DOHH2 (cell line): ENCODE measurements at regions not wholly inside any gene's neighbourhood (a gene's known extent, or its start where the extent isn't known, plus 50 kb on each side); places are given as distances from the start of the nearest gene placed in this dataset.

Experiments
- H3F3A ChIP-seq: fragments of 200-600 bp; sonication (generic), shearing (Covaris generic); 2 replicates; pipeline ENCODE4 v1.6.0; 2016; ENCODE audit warnings: antibody characterized with exemption, mild to moderate bottlenecking; ENCODE audit not compliant: control insufficient read depth, insufficient read depth
- H3K27ac ChIP-seq: fragments of 200-600 bp; sonication (generic); 2 replicates; pipeline ENCODE4 v1.5.1; 2014; ENCODE audit warnings: low read depth, mild to moderate bottlenecking, low read length, moderate library complexity
- H3K27me3 ChIP-seq: fragments of 200-600 bp; sonication (generic); 2 replicates; pipeline ENCODE4 v1.6.1; 2014; ENCODE audit warnings: mild to moderate bottlenecking, low read length, mixed read lengths; ENCODE audit not compliant: control insufficient read depth
- H3K36me3 ChIP-seq: fragments of 200-600 bp; sonication (generic); 2 replicates; pipeline ENCODE4 v1.6.1; 2014; ENCODE audit warnings: mild to moderate bottlenecking, low read length, moderate library complexity, mixed read lengths; ENCODE audit not compliant: control insufficient read depth
- H3K4me1 ChIP-seq: fragments of 200-600 bp; sonication (generic); 2 replicates; pipeline ENCODE4 v1.6.1; 2014; ENCODE audit warnings: mild to moderate bottlenecking, low read length, mixed read lengths; ENCODE audit not compliant: control insufficient read depth
- H3K4me2 ChIP-seq: fragments of 200-600 bp; sonication (generic); 2 replicates; pipeline ENCODE4 v1.6.0; 2014; ENCODE audit warnings: mild to moderate bottlenecking, low read length, moderate library complexity
- H3K4me3 ChIP-seq: fragments of 200-600 bp; sonication (generic); 2 replicates; pipeline ENCODE4 v1.5.1; 2014; ENCODE audit warnings: mild to moderate bottlenecking, low read length, mixed read lengths
- H3K79me2 ChIP-seq: fragments of 200-600 bp; sonication (generic); 2 replicates; pipeline ENCODE4 v1.6.1; 2014; ENCODE audit warnings: mild to moderate bottlenecking, low read length, mixed read lengths; ENCODE audit not compliant: control insufficient read depth
- H3K9me2 ChIP-seq: fragments of 200-600 bp; sonication (generic); replicated peaks from 2 replicates; pipeline ENCODE4 v1.6.1; 2014; ENCODE audit warnings: mild to moderate bottlenecking, low read length, mixed read lengths; ENCODE audit not compliant: control insufficient read depth
- H3K9me3 ChIP-seq: fragments of 200-600 bp; sonication (generic); 2 replicates; pipeline ENCODE4 v1.6.1; 2014; ENCODE audit warnings: antibody characterized with exemption, low read length, mixed read lengths; ENCODE audit not compliant: control insufficient read depth, insufficient read depth
- H4K20me1 ChIP-seq: fragments of 200-600 bp; sonication (generic); 2 replicates; pipeline ENCODE4 v1.6.0; 2014; ENCODE audit warnings: low read depth, mild to moderate bottlenecking, antibody characterized with exemption, low read length, moderate library complexity; ENCODE audit not compliant: control insufficient read depth, insufficient read depth
- CTCF ChIP-seq: fragments of 200-600 bp; sonication (generic); IDR thresholded peaks from one replicate; pipeline ENCODE4 v1.5.1; 2014; ENCODE audit warnings: antibody characterized with exemption, mild to moderate bottlenecking, low read depth, low read length; ENCODE audit not compliant: poor library complexity, severe bottlenecking
- EZH2phosphoT487 ChIP-seq: fragments of 200-600 bp; sonication (generic); IDR thresholded peaks from 2 replicates; pipeline ENCODE4 v1.6.1; 2017; ENCODE audit warnings: borderline replicate concordance, mild to moderate bottlenecking, antibody characterized with exemption, low read length, moderate library complexity, mixed read lengths

DNA sequence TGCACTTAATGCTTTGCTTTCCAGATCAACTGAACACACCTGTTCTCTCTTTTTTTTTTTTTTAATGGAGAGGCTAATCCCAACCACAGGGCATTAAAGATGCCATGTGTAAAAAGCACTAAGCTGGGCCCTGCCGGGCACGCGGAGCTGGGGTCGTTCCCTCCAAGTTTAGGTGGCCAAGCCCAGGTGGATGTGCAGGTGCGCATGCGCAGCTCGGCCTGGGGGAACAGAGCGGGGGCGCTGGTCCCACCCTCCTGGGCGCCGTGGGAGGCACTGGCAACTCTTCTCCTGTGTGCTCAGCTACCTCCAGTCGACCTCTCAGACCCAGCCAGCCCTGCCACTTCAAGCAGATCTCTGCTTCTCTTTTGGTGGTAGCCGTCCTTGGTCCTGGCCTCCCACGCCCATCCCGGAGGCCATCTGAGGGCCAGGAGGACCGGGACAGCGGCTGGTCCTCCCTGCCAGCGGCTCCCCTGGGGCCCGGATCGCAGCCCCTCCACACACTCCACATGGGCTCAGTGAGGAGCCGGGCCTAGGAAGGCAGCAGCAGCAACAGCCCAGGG lies 679.3 kb downstream of the BCL11B start:
- Histone ChIP-seq H3K4me1 (no peaks in the 10 kb centered on the region), H3K27ac (no peak overlapping the region), H3K9me2 (no peaks in the 10 kb centered on the region), H3K79me2 (no peaks in the 10 kb centered on the region), H3K4me2 (no peak overlapping the region), H3K36me3 (no peaks in the 10 kb centered on the region), H3K9me3 (no peaks in the 10 kb centered on the region), H3K27me3 (no peaks in the 10 kb centered on the region), H3F3A (no peaks in the 10 kb centered on the region), H3K4me3 (no peak overlapping the region), H4K20me1 (no peaks in the 10 kb centered on the region)
- TF ChIP-seq CTCF (no peak), EZH2phosphoT487 (no peak)

DNA sequence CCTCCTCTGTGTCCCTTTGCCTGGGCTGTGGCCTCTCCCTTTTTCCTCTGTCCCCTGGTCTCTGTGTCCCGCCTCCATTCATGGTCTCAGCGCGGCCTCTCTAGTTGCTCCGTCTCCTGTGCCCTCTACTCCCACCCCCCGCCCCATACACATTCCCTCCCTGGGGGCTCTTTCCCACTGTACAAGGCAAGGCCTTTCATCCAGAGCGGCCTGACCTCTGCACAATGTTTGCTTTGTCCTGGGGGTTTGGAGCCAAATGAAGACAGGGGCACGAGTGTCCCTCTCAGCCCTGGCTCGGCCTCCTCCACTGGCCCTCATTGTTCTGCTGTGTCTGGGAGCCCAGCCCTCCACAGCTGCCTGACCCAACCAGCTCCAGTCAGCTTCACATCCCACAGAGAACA lies 678.6 kb downstream of the BCL11B start:
- TF ChIP-seq EZH2phosphoT487 (no peak), CTCF (no peak)
- H3K79me2 ChIP-seq: no peaks in the 10 kb centered on the region
- H4K20me1 ChIP-seq: no peaks in the 10 kb centered on the region
- H3K4me2 ChIP-seq: no peak overlapping the region
- H3K27ac ChIP-seq: no peak overlapping the region
- no peaks in the 10 kb centered on the region for H3K36me3 ChIP-seq
- no peaks in the 10 kb centered on the region for H3K9me3 ChIP-seq
- no peaks in the 10 kb centered on the region for H3K4me1 ChIP-seq
- H3F3A ChIP-seq: no peaks in the 10 kb centered on the region
- H3K27me3 ChIP-seq: no peaks in the 10 kb centered on the region
- no peaks in the 10 kb centered on the region for H3K9me2 ChIP-seq
- H3K4me3 ChIP-seq: no peak overlapping the region

- Histone ChIP-seq H3K79me2 (no peaks in the 10 kb centered on the region), H3K4me2 (no peak overlapping the region), H3K27ac (no peak overlapping the region), H3K27me3 (no peaks in the 10 kb centered on the region), H3K4me1 (no peaks in the 10 kb centered on the region), H4K20me1 (no peaks in the 10 kb centered on the region), H3K9me2 (no peaks in the 10 kb centered on the region), H3K4me3 (no peak overlapping the region), H3F3A (no peaks in the 10 kb centered on the region), H3K36me3 (no peaks in the 10 kb centered on the region), H3K9me3 (no peaks in the 10 kb centered on the region)
- TF ChIP-seq EZH2phosphoT487 (no peak), CTCF (no peak)
Observed at GRCh38 chr14:98594156-98594555, 677.8 kb downstream of the BCL11B start.
